Endothelial cell of umbilical vein (primary cell): ENCODE measurements at regions not wholly inside any gene's neighbourhood (a gene's known extent, or its start where the extent isn't known, plus 50 kb on each side); places are given as distances from the start of the nearest gene placed in this dataset.

Source experiments
- BruUV-seq: library from RNA; stranded (reverse); fragments of 400-500 nt; replicated peaks from 2 replicates; lab custom pipeline; 2021; lab: Mats Ljungman, UMichigan
- CTCF ChIA-PET: fragments of 300-600, 350-600 bp; sonication (Branson Sonifier 250); formaldehyde crosslinking; loops from one replicate; lab custom pipeline; 2021; ENCODE audit warnings: antibody characterized with exemption, inconsistent platforms; lab: Charles Lee
- POLR2A ChIA-PET: fragments of 300-600, 350-600 bp; sonication (Branson Sonifier 250); formaldehyde crosslinking; loops from one replicate; lab custom pipeline; 2021; ENCODE audit warnings: antibody characterized with exemption, inconsistent platforms; lab: Charles Lee
- DNase-seq: peaks from one replicate; pipeline ENCODE4 v3.0.0-alpha.2; 2011; ENCODE audit warnings: low read depth, low spot score
- FAIRE-seq: peaks from 2 replicates; lab custom pipeline; 2011; peaks lifted over from hg19 to GRCh38; lab: Jason Lieb, UNC
- H2AFZ ChIP-seq: 2 replicates; pipeline ENCODE4 v1.6.0; 2012; ENCODE audit warnings: low read depth, low read length, control low read depth, inconsistent platforms
- H3K27ac ChIP-seq: 2 replicates; pipeline ENCODE4 v1.5.1; 2011; ENCODE audit warnings: low read depth, mild to moderate bottlenecking, control low read depth, low read length, moderate library complexity; ENCODE audit not compliant: insufficient read depth
- H3K27me3 ChIP-seq, 2 experiments: 2 replicates each; pipeline versions ENCODE4 v1.6.0 to v1.6.1; 2011; ENCODE audit warnings: low read length in 2 of 2, mixed read lengths in 1 of 2; ENCODE audit not compliant: control insufficient read depth in 2 of 2, insufficient read depth in 2 of 2
- H3K36me3 ChIP-seq, 2 experiments: 2 replicates in 1 of 2; 3 replicates in 1 of 2; pipeline ENCODE4 v1.5.1; 2011; ENCODE audit warnings: low read length in 2 of 2, mild to moderate bottlenecking in 1 of 2, moderate library complexity in 1 of 2; ENCODE audit not compliant: control insufficient read depth in 2 of 2, insufficient read depth in 2 of 2; ENCODE audit errors: extremely low read depth in 1 of 2
- H3K4me1 ChIP-seq: 3 replicates; pipeline ENCODE4 v1.5.1; 2011; ENCODE audit warnings: mild to moderate bottlenecking, low read length; ENCODE audit not compliant: control insufficient read depth, insufficient read depth; ENCODE audit errors: extremely low read depth
- H3K4me2 ChIP-seq: 2 replicates; pipeline ENCODE4 v1.6.1; 2011; ENCODE audit warnings: low read length, control low read depth, mixed read lengths; ENCODE audit not compliant: insufficient read depth
- H3K4me3 ChIP-seq, 3 experiments: fragments of 200-600 bp in 1 of 3; sonication (generic), shearing (Covaris generic) in 1 of 3; replicated peaks in 1 of 3; 2 replicates each; pipeline ENCODE4 v1.5.1; 2011 to 2016; ENCODE audit warnings: control low read depth in 3 of 3, low read length in 3 of 3, mild to moderate bottlenecking in 2 of 3, inconsistent platforms in 1 of 3, low read depth in 1 of 3, moderate library complexity in 1 of 3; ENCODE audit not compliant: insufficient read depth in 1 of 3
- H3K79me2 ChIP-seq: 2 replicates; pipeline ENCODE4 v1.6.0; 2012; ENCODE audit warnings: low read length, inconsistent platforms; ENCODE audit not compliant: control insufficient read depth, insufficient read depth
- H3K9ac ChIP-seq: replicated peaks from 2 replicates; pipeline ENCODE3; 2011; ENCODE audit warnings: low read length, control low read depth; ENCODE audit not compliant: insufficient read depth; ENCODE audit errors: extremely low read depth
- H3K9me1 ChIP-seq: replicated peaks from 3 replicates; pipeline ENCODE4 v1.6.0; 2011; ENCODE audit warnings: mild to moderate bottlenecking, low read length; ENCODE audit not compliant: control insufficient read depth, insufficient read depth; ENCODE audit errors: extremely low read depth
- H3K9me3 ChIP-seq: replicated peaks from 2 replicates; pipeline ENCODE4 v1.5.1; 2012; ENCODE audit warnings: low read length, inconsistent platforms; ENCODE audit not compliant: control insufficient read depth, insufficient read depth
- H4K20me1 ChIP-seq: replicated peaks from 2 replicates; pipeline ENCODE3; 2011; ENCODE audit warnings: mild to moderate bottlenecking, low read length; ENCODE audit not compliant: control insufficient read depth, insufficient read depth; ENCODE audit errors: extremely low read depth
- EZH2 ChIP-seq: IDR thresholded peaks from 2 replicates; pipeline ENCODE4 v1.6.1; 2012; ENCODE audit warnings: borderline replicate concordance, low read depth, mild to moderate bottlenecking, moderate library complexity, low read length, inconsistent platforms; ENCODE audit not compliant: severe bottlenecking
- FOS ChIP-seq: IDR thresholded peaks from 2 replicates; pipeline ENCODE4 v1.6.1; 2011; ENCODE audit warnings: mild to moderate bottlenecking, low read length, moderate library complexity, borderline replicate concordance; ENCODE audit not compliant: insufficient read depth
- GATA2 ChIP-seq: IDR thresholded peaks from 2 replicates; pipeline ENCODE4 v1.7.0; 2011; ENCODE audit warnings: low read depth, mild to moderate bottlenecking, moderate library complexity, mixed read lengths, low read length; ENCODE audit not compliant: insufficient read length, insufficient read depth
- MYC ChIP-seq: IDR thresholded peaks from one replicate; pipeline ENCODE4 v1.6.1; 2011; ENCODE audit warnings: mild to moderate bottlenecking, low read depth, low read length
- POLR2A ChIP-seq: IDR thresholded peaks from 2 replicates; pipeline ENCODE4 v1.6.1; 2012; ENCODE audit warnings: low read depth, mild to moderate bottlenecking, control low read depth, low read length
- dilution Hi-C: fragments of 300-500 bp; cut with MboI; formaldehyde crosslinking; loops from one replicate; pipeline ENCODE4 v1.15.0; 2019; ENCODE audit warnings: low sequenced_read_pairs; ENCODE audit not compliant: extremely low pct_ligation_motif_present
- intact Hi-C: fragments of 100-400 bp; cut with micrococcal nuclease; formaldehyde crosslinking; loops from one replicate; pipeline ENCODE4 v1.10.0; 2022
- TF ChIP-seq, protein P1 (sequence below): IDR thresholded peaks from 2 replicates; pipeline ENCODE4 v1.6.1; 2011; ENCODE audit not compliant: insufficient read depth, insufficient read length

DNA sequence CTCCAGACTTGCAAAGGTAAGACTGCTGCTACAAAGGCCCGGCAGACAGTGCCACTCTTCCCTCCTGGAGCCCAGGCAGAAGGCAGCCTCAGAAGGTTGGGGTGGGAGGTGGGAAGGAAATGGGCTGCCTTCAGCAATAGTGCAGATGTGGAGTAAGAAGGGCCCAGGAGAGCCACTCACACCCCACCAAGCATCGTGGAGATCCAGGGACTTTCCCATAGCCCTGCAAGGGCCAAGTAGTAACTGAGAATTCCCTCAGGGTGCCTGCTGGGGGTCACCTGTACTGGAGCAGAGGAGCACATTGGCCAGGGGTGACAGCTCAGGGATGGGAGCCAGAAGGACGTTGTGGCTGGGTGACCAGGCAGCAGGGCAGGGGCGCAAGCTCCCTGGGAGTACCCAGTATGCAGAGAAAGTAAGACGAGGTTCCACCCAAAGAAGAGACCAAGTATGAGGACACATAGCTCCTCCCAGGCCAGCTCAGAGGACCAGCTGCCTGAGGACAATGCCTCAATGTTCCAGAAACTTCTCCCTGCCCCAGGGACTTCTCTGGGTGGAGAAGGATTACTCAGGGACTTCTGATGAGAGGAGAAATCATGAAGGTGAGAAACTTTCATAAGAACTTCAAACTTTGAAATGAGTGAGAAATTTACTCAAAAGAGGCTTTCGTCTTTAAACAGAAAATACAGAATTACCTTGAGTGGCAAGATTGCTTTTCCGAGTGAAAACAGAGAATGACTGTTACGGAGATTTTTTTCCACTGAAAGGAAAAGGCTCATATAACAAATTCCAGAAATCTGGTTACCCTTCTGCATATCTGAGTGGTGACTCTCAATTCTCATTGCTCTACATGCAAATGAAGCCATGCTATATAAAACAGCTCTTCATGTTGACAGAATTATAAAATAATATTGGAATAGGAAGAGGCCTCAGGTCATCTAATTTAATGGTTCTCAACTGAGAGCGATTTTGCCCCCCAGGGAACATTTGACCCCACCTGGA, 87.9 kb upstream of the TRIO start:
- no peak overlapping the region for H3K27ac ChIP-seq
- no peak overlapping the region for H3K4me2 ChIP-seq
- dilution Hi-C loops = no loop called here
- no peak for FAIRE-seq
- no peaks in the 10 kb centered on the region for H3K4me1 ChIP-seq
- H3K9me1 ChIP-seq = no peaks in the 10 kb centered on the region
- POLR2A ChIA-PET = no interaction called here
- no peak overlapping the region for H3K4me3 ChIP-seq
- no peaks in the 10 kb centered on the region for H3K9me3 ChIP-seq
- DNase-seq = no peak
- no peaks in the 10 kb centered on the region for H3K79me2 ChIP-seq
- no peaks in the 10 kb centered on the region for H3K36me3 ChIP-seq
- peaks cover 2 to 5% of the 10 kb centered on the region in 2 experiments for H3K27me3 ChIP-seq
- no peak overlapping the region for H2AFZ ChIP-seq
- no peaks in the 10 kb centered on the region for H4K20me1 ChIP-seq
- intact Hi-C loops = no loop called here
- H3K9ac ChIP-seq = no peak overlapping the region
- TF ChIP-seq GATA2 (no peak), EZH2 (no peak), POLR2A (no peak), MYC (no peak), FOS (no peak)
- TF ChIP-seq, protein P1, sequence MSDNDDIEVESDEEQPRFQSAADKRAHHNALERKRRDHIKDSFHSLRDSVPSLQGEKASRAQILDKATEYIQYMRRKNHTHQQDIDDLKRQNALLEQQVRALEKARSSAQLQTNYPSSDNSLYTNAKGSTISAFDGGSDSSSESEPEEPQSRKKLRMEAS = no peak
- CTCF ChIA-PET = no interaction called here
- no TSS peak for BruUV-seq
